HG02588 (cell line): ENCODE measurements at regions not wholly inside any gene's neighbourhood (a gene's known extent, or its start where the extent isn't known, plus 50 kb on each side); places are given as distances from the start of the nearest gene placed in this dataset.
"Not testable (repeated sequence)": the region's sequence is repeated elsewhere in the genome, so short reads cannot be mapped to it uniquely, and the experiment has no call there.

ENCODE experiments used
- ATAC-seq: cut with Tn5 transposase; IDR thresholded peaks from one replicate; pipeline ENCODE4 v1.9.1; 2021; ENCODE audit warnings: mild to moderate bottlenecking, moderate library complexity; ENCODE audit not compliant: unreplicated experiment

- no peak for ATAC-seq
These were observed 147.2 kb upstream of the JUN start for GRCh38 chr1:58931024-58931423.

- ATAC-seq: no peak
These were observed 147.9 kb upstream of the JUN start for GRCh38 chr1:58931756-58932155.

DNA sequence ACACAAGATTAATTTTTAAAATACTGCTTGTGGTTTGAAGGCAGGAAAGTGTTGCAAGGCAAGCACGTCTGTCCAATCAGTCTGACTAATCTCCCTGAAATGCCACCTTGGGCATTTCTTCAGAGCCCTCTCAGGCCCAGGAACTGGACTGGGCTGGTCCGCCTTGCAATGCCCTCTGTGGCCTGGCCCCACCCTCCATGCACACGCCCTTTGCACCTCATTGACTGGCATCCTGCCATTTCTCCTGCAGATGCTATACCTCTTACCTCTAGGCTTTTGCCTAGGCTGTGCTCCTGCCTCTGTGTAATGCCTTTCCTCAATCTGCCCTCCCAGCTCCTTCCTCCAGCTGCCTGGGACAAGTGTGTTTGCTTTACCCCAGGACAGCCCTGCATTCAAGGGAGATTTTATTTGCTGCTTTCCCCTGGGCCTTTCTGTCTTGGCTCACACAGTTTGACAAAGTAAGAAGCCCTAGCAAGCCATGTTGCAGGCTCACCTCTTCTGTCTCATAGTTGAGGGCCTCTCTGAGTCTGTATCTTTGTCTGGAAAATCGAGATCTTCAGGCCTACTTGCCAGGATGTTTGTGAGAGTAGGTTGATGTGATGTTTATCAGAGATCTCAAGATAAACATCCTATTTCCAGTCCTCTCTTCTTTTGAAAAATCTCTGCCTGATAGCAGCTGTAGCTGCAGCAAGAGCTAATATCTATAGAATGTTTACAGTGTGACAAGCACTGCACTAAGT lies 149.2 kb upstream of the JUN start:
- ATAC-seq: no peak

DNA sequence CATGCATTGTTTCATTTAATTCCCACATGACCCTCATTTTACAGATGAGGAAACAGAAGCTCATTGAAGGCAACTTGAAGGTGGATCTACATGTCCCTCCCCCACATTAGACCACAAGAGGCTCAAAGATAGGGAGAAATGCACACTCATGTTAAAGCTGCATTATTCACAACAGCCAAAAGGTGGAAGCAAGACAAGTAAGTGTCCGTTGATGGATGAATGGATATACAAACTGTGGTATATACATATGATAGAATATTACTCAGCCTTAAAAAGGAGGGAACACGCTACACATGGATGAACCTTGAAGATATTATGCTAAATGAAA lies 149.7 kb upstream of the JUN start:
- ATAC-seq: no peak

DNA sequence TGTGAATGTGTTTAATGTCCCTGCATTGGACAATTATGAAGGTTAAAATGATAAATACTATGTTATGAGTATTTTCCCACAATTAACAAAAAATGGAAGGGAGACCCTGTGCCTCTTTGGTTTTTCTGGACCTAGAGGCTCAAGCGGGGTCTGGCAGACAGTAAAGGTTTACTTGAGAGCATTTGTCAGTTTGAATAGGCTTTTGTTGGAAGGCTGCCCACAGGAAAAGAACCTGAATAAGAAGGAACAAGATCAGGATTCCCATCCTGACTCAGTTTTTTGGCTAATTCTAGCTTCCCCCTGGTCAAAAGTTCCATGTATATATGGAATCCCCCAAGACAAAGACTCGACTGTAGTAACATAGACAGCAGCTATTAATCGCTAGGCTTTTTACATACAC lies 150.9 kb upstream of the JUN start:
- no peak for ATAC-seq

DNA sequence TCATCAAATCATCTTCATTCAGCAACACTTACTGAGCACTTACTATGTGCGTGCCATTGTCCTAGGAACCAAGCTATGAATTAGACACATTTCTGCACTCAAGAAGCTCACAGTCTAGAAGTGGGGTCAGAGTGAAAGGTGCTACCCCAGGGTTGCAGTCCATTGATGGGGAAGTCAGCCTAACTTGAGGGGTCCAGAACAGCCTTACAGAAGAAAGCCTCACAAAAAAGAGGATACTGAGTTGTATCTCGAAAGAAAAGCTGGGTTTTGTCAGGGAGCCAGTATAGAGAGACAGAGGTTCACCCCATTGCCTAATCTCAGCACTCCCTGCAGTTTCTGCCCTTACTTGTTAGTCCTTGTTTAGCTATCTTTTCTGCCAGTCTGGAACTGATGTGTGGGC lies 153.1 kb upstream of the JUN start:
- ATAC-seq: no peak

GRCh38 chr1:58939146-58939545 lies 155.3 kb upstream of the JUN start:
- ATAC-seq: no peak

GRCh38 chr1:58939666-58940370 lies 156.0 kb upstream of the JUN start:
- no peak for ATAC-seq

DNA sequence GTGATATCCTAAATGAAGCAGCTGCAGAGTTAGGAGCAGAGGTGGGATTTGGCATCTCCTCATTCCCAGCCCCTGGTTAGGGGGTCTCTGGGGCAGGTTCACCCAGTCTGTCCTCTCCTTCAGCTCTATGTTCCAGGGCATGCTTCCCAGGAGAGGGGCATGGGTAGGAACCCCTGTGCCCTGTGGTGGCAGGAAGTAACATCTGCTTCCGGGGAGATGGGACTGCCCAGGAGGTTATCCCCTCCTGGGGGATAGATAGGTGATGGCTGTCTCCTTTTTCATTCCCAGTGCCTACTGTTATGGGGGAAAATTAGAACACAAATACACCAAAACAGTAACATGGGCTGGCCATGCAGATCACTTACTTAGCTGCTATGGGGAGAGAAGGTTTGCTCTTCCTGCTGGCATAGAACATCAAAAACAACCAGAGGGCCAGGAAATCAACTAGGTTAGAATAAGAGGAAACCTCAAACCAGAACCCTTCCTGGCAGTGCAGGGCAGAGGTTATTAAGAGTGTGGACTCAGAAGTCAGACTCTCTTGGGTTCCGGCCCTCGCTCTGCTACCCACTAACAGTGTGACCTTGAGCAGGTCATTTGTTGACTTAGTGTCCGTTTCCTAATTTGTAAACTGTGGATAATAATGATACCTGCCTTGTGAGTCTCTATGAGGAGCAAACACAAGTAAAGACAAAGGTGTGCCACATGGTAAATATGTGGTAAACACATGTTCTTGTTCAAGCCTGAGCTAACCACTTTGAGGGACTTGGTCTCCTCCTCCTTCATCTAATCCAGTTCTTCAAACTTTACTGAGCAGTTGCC lies 157.8 kb upstream of the JUN start:
- ATAC-seq: peak; percentile 57

DNA sequence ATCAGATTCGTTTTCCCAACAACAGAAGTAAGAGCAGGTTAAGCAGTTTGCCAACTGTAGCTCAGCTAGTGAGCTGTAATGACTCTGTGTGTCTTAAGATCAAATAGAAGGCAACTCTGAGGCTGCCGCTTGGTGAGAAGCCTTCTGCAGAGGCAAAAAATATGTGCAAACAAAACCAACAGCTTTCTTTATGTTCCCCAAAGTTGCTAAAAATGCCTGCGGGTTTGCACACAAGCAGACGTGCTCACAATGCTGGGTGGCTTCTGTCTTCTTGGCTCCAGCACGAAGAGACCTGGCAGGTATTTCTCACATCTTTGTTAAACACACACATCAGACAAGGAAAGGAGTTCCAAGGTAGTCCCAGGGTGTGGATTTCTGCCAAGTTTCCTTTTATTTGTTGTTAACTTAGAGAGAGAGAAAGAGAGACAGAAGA lies 158.9 kb upstream of the JUN start:
- ATAC-seq: no peak

DNA sequence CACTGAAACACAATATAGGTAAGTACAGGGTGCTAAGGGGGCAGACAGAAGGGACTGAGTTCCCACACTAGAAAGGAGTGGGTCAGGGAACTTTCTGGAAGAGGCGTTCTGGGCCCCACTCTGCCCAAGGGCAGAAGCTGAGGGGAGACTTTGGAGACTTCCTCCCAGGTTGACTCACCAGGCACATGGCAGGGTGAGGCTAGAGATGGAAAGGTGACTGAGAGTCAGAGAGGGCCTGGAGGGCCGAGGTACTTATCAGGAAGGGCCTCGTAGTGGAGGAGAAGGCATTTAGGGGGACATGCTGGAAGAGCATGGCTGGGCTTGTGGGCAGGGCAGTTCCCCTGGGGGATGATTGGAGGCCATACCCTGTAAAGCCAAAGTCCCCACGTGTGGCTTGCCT lies 159.9 kb upstream of the JUN start:
- no peak for ATAC-seq

GRCh38 chr1:58944439-58944838 lies 160.6 kb upstream of the JUN start:
- no peak for ATAC-seq

GRCh38 chr1:58946390-58946789 lies 162.5 kb upstream of the JUN start:
- ATAC-seq: no peak

- no peak for ATAC-seq
These were observed 164.8 kb upstream of the JUN start for GRCh38 chr1:58948671-58949070.

DNA sequence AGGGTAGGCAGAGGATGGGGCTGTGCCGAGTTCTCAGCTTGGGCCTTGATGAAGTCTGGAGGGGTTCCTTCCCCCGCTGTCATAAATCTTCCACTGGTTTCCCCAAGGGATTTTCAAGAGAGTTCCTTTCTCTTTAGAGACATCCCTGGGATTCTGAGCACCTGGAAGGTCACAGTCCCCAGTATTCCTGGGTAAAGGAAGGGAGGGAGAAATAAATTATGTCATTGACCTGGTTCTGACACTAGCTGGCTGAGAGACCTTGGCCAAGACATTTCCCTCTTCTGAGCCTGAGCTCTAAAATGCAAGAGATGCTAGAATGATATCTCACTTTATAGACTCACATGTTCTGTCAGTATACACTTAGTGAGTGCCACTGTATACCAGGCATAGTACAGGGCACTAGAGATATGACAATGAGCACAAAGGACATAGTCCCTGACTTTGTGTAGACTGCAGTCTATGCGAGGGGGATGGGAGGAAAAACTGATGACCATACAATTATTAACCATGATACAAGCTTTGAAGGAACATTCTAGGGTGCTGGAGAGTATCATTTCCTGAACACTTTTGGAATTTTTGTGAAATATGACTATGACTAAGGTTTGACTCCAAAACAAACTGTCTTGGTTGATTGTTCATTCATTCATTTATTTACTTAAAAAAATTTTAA lies 165.8 kb upstream of the JUN start:
- no peak for ATAC-seq

GRCh38 chr1:58950897-58951296 lies 167.1 kb upstream of the JUN start:
- ATAC-seq: no peak

DNA sequence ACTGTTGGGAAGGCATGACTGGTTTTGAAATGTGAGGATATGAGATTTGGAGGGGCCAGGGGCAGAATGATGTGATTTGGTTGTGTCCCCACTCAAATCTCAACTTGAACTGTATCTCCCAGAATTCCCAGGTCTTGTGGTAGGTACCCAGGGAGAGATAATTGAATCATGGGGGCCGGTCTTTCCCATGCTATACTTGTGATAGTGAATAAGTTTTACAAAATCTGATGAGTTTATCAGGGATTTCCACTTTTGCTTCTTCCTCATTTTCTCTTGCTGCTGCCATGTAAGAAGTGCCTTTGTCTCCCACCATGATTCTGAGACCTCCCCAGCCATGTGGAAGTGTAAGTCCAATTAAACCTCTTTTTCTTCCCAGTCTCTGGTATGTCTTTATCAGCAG lies 170.1 kb upstream of the JUN start:
- not testable (repeated sequence) for ATAC-seq

DNA sequence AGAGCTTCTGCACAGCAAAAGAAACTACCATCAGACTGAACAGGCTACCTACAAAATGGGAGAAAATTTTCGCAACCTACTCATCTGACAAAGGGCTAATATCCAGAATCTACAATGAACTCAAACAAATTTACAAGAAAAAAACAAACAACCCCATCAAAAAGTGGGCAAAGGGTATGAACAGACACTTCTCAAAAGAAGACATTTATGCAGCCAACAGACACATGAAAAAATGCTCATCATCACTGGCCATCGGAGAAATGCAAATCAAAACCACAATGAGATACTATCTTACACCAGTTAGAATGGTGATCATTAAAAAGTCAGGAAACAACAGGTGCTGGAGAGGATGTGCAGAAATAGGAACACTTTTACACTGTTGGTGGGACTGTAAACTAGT lies 179.4 kb upstream of the JUN start:
- ATAC-seq: not testable (repeated sequence)

- ATAC-seq: no peak
These were observed 180.6 kb upstream of the JUN start for GRCh38 chr1:58964428-58964827.

DNA sequence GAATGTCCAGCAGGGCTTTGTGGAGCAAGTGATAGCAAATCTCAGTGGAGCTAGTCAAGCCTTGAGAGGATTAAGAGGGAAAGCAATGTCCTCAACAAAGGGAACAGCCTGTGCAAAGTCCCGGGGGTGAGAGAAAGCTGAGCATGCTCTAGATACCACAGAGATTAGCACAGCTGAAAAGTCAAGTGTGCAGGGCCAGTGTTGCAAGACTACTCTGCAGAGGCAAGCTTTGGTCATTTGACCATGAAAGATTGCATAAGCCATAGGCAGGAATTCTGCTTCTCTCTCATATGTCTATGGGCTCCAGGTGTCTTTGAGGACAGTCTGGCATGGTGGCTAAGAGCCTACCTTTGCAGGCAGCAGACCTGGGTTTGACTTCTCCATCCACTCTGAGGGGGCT lies 181.0 kb upstream of the JUN start:
- no peak for ATAC-seq
